Suprapubic skin (tissue), 3 donors: ENCODE measurements at regions not wholly inside any gene's neighbourhood (a gene's known extent, or its start where the extent isn't known, plus 50 kb on each side); places are given as distances from the start of the nearest gene placed in this dataset.

Experiments used
- EP300 ChIP-seq: sonication (generic); formaldehyde crosslinking; IDR thresholded peaks from one replicate; pipeline ENCODE4 v1.6.1; 2017; ENCODE audit warnings: antibody characterized with exemption
- POLR2A ChIP-seq, 2 donors: fragments of 450-650 bp; IDR thresholded peaks; one replicate each; pipeline ENCODE4 v1.6.1; 2017; ENCODE audit warnings: antibody characterized with exemption in 2 of 2, mild to moderate bottlenecking in 2 of 2, moderate library complexity in 2 of 2
- TF ChIP-seq, protein P1 (sequence below), 2 donors: fragments of 200-600 bp in 1 of 2; fragments of 450-650 bp in 1 of 2; sonication (generic) in 1 of 2; IDR thresholded peaks; one replicate each; pipeline ENCODE4 v1.5.1; 2016 to 2019; ENCODE audit warnings: antibody characterized with exemption in 2 of 2, mild to moderate bottlenecking in 1 of 2, moderate library complexity in 1 of 2

DNA sequence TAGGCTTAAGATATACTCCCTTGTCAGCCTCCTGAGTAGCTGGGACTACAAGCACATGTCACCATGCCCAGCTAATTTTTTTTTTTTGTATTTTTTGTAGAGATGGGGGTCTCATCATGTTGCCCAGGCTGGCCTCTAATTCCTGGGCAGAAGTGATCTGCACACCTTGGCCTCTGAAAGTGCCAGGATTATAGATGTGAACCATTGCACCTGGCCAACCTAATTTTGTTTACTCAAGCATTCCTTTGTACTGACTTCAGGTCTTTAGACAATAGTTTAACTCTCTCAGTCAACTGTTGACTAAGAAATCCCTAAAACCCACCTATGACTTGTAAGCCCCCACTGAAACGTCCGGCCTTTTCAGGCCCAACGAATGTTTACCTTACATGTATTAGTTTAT lies 628.3 kb upstream of the CDH8 start:
- TF ChIP-seq, protein P1, sequence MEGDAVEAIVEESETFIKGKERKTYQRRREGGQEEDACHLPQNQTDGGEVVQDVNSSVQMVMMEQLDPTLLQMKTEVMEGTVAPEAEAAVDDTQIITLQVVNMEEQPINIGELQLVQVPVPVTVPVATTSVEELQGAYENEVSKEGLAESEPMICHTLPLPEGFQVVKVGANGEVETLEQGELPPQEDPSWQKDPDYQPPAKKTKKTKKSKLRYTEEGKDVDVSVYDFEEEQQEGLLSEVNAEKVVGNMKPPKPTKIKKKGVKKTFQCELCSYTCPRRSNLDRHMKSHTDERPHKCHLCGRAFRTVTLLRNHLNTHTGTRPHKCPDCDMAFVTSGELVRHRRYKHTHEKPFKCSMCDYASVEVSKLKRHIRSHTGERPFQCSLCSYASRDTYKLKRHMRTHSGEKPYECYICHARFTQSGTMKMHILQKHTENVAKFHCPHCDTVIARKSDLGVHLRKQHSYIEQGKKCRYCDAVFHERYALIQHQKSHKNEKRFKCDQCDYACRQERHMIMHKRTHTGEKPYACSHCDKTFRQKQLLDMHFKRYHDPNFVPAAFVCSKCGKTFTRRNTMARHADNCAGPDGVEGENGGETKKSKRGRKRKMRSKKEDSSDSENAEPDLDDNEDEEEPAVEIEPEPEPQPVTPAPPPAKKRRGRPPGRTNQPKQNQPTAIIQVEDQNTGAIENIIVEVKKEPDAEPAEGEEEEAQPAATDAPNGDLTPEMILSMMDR (IDR thresholded peaks at IDR 0.05): no peak
- TF ChIP-seq EP300: no peak
- TF ChIP-seq POLR2A (IDR thresholded peaks at IDR 0.05): no peak
